ENCODE measurements at regions not wholly inside any gene's neighbourhood (a gene's known extent, or its start where the extent isn't known, plus 50 kb on each side); places are given as distances from the start of the nearest gene placed in this dataset.

GRCh38 chr12:68440068-68440581, 108.0 kb upstream of the MDM1 start:
- TF ChIP-seq CTCF (IDR thresholded peaks at IDR 0.05; ENCODE audit: insufficient read depth, low read length, poor library complexity, severe bottlenecking) (no peak), EZH2phosphoT487 (conservative IDR thresholded peaks at IDR 0.05; ENCODE audit: low read length) (no peak)
